Prostate gland (tissue), 2 donors: ENCODE measurements at regions not wholly inside any gene's neighbourhood (a gene's known extent, or its start where the extent isn't known, plus 50 kb on each side); places are given as distances from the start of the nearest gene placed in this dataset.
"Not testable (repeated sequence)": the region's sequence is repeated elsewhere in the genome, so short reads cannot be mapped to it uniquely, and the experiment has no call there.

Source experiments
- DNase-seq: peaks from one replicate; pipeline ENCODE4 v3.0.0-alpha.2; 2019; ENCODE audit warnings: low spot score
- H3K27ac ChIP-seq, 2 donors: fragments of 200-600 bp; sonication (generic); 2 replicates each; pipeline ENCODE4 v1.5.1; 2017 to 2019
- H3K27me3 ChIP-seq: fragments of 200-600 bp; sonication (generic); replicated peaks from 2 replicates; pipeline ENCODE4 v1.5.1; 2019; ENCODE audit not compliant: insufficient read depth
- H3K36me3 ChIP-seq, 2 donors: fragments of 200-600 bp; sonication (generic); 1 replicate in 1 of 2; 2 replicates in 1 of 2; pipeline versions ENCODE4 v1.5.1 to v1.8.1; 2017 to 2019
- H3K4me1 ChIP-seq: fragments of 200-600 bp; sonication (generic); replicated peaks from 2 replicates; pipeline ENCODE4 v1.5.1; 2019
- H3K4me3 ChIP-seq, 2 donors: fragments of 200-600 bp; sonication (generic); 2 replicates each; pipeline ENCODE4 v1.5.1; 2017 to 2019
- H3K9me3 ChIP-seq: fragments of 200-600 bp; sonication (generic); 2 replicates; pipeline ENCODE4 v1.5.1; 2017
- WGBS: methylation state at CpG from one replicate; pipeline ENCODE4 v1.1.5; 2018; 5-methylcytosine and 5-hydroxymethylcytosine counted together
- intact Hi-C: fragments of 100-400 bp; cut with DNase I; formaldehyde crosslinking; loops from one replicate; pipeline ENCODE4 v1.14.2; 2022

GRCh38 chr3:195960971-195961775 lies 52.8 kb upstream of the TNK2 start:
- H3K4me1 ChIP-seq, H3K27ac ChIP-seq, H3K27me3 ChIP-seq, H3K36me3 ChIP-seq, H3K9me3 ChIP-seq, H3K4me3 ChIP-seq, DNase-seq, intact Hi-C loops: not testable (repeated sequence)
- WGBS = 95% methylated on average over 26 of the region's 26 CpGs

- H3K36me3 ChIP-seq, intact Hi-C loops, H3K4me1 ChIP-seq, H3K27ac ChIP-seq, H3K27me3 ChIP-seq, DNase-seq, H3K4me3 ChIP-seq, H3K9me3 ChIP-seq: not testable (repeated sequence)
- WGBS = 80% methylated on average over 2 of the region's 2 CpGs
These were observed 51.8 kb upstream of the TNK2 start for GRCh38 chr3:195960164-195960563.

DNA sequence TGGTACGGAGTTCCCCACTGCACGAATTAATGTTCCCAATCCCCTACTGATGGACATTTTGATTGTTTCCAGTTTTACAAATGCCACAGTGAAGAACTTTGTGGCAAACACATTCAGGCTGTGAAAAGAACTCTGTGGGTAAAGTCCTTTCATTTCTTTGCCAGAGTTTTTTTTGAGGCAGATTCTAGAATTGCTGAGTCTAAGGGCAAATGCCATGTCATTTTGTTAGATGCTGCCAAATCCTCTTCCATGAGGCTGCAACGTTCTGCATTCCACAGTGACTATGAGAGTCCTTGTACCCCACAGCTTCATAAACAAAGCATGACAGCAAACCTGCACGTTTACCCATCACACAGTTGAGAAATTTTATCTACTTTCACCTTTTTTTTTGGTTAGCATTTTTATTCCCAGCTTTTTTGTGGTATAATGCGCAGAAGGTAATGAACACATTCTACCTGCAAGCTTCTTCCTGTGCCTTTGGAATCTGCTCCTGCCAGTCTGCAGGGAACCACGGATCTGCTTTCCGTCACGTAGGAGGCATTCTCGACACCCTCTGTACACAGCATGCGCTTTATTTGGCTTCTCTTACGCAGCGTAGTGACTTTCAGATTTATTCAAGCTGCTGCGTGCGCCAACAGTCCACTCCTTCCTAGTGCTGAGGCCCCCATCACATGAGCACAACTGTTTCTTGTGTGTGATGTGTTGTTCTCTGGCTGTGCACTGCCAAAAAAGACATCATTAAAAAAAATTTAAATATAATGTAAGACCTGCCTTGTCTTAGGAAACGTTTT lies 51.2 kb upstream of the TNK2 start:
- intact Hi-C loops, H3K4me1 ChIP-seq, DNase-seq, H3K27me3 ChIP-seq, H3K9me3 ChIP-seq, H3K27ac ChIP-seq, H3K4me3 ChIP-seq, H3K36me3 ChIP-seq: not testable (repeated sequence)
- WGBS = 76% methylated on average over 9 of the region's 15 CpGs

DNA sequence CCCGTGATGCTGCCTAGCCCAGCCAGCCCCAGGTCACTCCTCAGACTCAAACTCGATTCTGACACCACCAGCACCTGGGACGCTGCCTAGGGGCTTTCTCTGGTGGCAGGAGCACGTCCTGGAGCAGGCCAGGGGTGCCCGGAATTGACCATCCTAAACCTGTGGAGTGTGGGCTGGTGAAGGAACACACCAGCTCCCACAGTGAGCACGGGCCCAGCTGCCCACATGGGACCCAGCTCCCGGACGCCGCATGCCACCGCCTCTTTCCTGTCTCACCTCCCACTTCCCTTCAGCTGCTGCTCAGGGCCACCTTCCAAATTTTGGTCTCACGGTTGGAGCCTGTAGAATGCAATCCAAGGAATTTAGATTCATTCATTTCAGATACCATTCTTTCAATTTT lies 50.4 kb upstream of the TNK2 start:
- H3K9me3 ChIP-seq, intact Hi-C loops, H3K4me1 ChIP-seq, H3K27ac ChIP-seq, DNase-seq, H3K36me3 ChIP-seq, H3K27me3 ChIP-seq, H3K4me3 ChIP-seq: not testable (repeated sequence)
- 73% methylated on average over 11 of the region's 11 CpGs for WGBS
